ENCODE measurements at regions not wholly inside any gene's neighbourhood (a gene's known extent, or its start where the extent isn't known, plus 50 kb on each side); places are given as distances from the start of the nearest gene placed in this dataset.
"Not testable (repeated sequence)": the region's sequence is repeated elsewhere in the genome, so short reads cannot be mapped to it uniquely, and the experiment has no call there.

- no peaks in the 10 kb centered on the region for H3K27me3 ChIP-seq (replicated peaks; ENCODE audit: control insufficient read depth, insufficient read depth, low read length)
- TF ChIP-seq, protein P1, sequence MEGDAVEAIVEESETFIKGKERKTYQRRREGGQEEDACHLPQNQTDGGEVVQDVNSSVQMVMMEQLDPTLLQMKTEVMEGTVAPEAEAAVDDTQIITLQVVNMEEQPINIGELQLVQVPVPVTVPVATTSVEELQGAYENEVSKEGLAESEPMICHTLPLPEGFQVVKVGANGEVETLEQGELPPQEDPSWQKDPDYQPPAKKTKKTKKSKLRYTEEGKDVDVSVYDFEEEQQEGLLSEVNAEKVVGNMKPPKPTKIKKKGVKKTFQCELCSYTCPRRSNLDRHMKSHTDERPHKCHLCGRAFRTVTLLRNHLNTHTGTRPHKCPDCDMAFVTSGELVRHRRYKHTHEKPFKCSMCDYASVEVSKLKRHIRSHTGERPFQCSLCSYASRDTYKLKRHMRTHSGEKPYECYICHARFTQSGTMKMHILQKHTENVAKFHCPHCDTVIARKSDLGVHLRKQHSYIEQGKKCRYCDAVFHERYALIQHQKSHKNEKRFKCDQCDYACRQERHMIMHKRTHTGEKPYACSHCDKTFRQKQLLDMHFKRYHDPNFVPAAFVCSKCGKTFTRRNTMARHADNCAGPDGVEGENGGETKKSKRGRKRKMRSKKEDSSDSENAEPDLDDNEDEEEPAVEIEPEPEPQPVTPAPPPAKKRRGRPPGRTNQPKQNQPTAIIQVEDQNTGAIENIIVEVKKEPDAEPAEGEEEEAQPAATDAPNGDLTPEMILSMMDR (IDR thresholded peaks at IDR 0.05; ENCODE audit: insufficient read depth, low read length, poor library complexity, severe bottlenecking) = no peak
- no peak overlapping the region for H3K4me3 ChIP-seq (replicated peaks; ENCODE audit: low read depth, low read length)
- no peak for DNase-seq (ENCODE audit: extremely low read depth, insufficient read length)
- H3K36me3 ChIP-seq (ENCODE audit: control insufficient read depth, insufficient read depth, low read length) = no peaks in the 10 kb centered on the region
These were observed 819.0 kb upstream of the EYS start for GRCh38 chr6:66526061-66526460.

DNA sequence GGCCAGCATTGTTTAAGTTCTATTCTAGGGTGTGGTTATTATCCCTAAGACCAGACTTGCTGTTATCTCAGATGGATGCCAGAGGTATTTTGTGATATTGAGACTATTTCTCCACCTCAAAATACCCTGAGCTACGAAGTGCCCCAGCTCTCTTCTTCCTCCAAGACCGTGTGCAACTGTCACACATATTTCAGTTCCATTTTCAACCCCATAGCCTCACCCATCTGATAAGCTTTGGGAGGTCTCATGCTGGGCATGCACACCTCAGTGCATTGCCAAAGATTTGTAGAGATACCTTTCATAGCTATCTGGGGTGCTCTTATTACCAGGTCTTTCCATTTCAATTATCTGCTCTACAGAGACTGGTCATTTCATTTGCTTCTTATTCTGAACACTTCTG lies 815.8 kb upstream of the EYS start:
- Histone ChIP-seq H3K27me3 (replicated peaks; ENCODE audit: control insufficient read depth, insufficient read depth, low read length) (no peaks in the 10 kb centered on the region), H3K36me3 (ENCODE audit: control insufficient read depth, insufficient read depth, low read length) (no peaks in the 10 kb centered on the region), H3K4me3 (replicated peaks; ENCODE audit: low read depth, low read length) (no peak overlapping the region)
- TF ChIP-seq, protein P1 (IDR thresholded peaks at IDR 0.05; ENCODE audit: insufficient read depth, low read length, poor library complexity, severe bottlenecking) = no peak
- no peak for DNase-seq (ENCODE audit: extremely low read depth, insufficient read length)

DNA sequence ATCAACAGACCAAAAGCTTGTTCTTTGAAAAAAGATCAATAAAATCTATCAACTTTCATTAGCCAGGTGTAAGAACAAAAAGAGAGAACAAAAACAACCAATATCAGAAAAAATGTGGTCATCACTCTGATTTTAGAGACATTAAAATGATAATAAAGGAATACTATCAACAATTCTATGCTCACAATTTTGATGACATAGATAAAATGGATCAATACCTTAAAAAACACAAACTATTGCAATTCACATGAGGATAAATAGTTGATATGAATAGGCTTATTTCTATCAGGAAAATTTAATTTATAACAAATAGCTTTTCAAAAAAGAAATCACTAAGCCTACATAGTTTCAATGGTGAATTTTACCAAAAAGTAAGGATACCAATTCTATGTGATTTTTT lies 809.4 kb upstream of the EYS start:
- Histone ChIP-seq H3K4me3 (replicated peaks; ENCODE audit: low read depth, low read length) (no peak overlapping the region), H3K27me3 (replicated peaks; ENCODE audit: control insufficient read depth, insufficient read depth, low read length) (no peaks in the 10 kb centered on the region), H3K36me3 (ENCODE audit: control insufficient read depth, insufficient read depth, low read length) (no peaks in the 10 kb centered on the region)
- TF ChIP-seq, protein P1 (IDR thresholded peaks at IDR 0.05; ENCODE audit: insufficient read depth, low read length, poor library complexity, severe bottlenecking) = no peak
- DNase-seq (ENCODE audit: extremely low read depth, insufficient read length) = no peak

- TF ChIP-seq, protein P1 (IDR thresholded peaks at IDR 0.05; ENCODE audit: insufficient read depth, low read length, poor library complexity, severe bottlenecking) = no peak
- no peak overlapping the region for H3K4me3 ChIP-seq (replicated peaks; ENCODE audit: low read depth, low read length)
- H3K27me3 ChIP-seq (replicated peaks; ENCODE audit: control insufficient read depth, insufficient read depth, low read length) = no peaks in the 10 kb centered on the region
- H3K36me3 ChIP-seq (ENCODE audit: control insufficient read depth, insufficient read depth, low read length) = no peaks in the 10 kb centered on the region
- no peak for DNase-seq (ENCODE audit: extremely low read depth, insufficient read length)
These were observed 801.4 kb upstream of the EYS start for GRCh38 chr6:66508433-66508832.

GRCh38 chr6:66499851-66500250 lies 792.8 kb upstream of the EYS start:
- DNase-seq (ENCODE audit: extremely low read depth, insufficient read length) = no peak
- TF ChIP-seq, protein P1 (IDR thresholded peaks at IDR 0.05; ENCODE audit: insufficient read depth, low read length, poor library complexity, severe bottlenecking) = no peak
- Histone ChIP-seq H3K27me3 (replicated peaks; ENCODE audit: control insufficient read depth, insufficient read depth, low read length) (no peaks in the 10 kb centered on the region), H3K36me3 (ENCODE audit: control insufficient read depth, insufficient read depth, low read length) (no peaks in the 10 kb centered on the region), H3K4me3 (replicated peaks; ENCODE audit: low read depth, low read length) (no peak overlapping the region)

DNA sequence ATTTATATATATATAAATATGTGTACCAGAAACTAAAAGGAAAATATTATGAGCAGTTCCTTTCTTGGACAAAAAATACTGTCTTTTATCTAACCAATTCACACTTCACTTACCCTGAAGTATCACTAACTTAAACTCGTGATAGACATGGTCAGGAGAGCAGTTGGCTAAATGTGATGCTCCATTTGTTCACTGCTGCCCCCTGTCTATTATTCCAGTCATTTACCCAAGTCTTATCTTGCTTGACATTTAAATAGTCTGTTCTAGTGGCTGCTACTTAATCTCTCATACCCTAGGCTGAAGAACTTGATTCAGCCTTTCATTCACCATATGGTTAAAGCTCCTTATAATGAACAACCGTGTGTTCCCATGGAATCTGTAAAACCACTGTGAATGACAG lies 789.6 kb upstream of the EYS start:
- no peak for DNase-seq (ENCODE audit: extremely low read depth, insufficient read length)
- Histone ChIP-seq H3K27me3 (replicated peaks; ENCODE audit: control insufficient read depth, insufficient read depth, low read length) (no peaks in the 10 kb centered on the region), H3K36me3 (ENCODE audit: control insufficient read depth, insufficient read depth, low read length) (no peaks in the 10 kb centered on the region), H3K4me3 (replicated peaks; ENCODE audit: low read depth, low read length) (no peak overlapping the region)
- TF ChIP-seq, protein P1 (IDR thresholded peaks at IDR 0.05; ENCODE audit: insufficient read depth, low read length, poor library complexity, severe bottlenecking) = no peak

- DNase-seq (ENCODE audit: extremely low read depth, insufficient read length); H3K27me3 ChIP-seq (replicated peaks; ENCODE audit: control insufficient read depth, insufficient read depth, low read length); H3K4me3 ChIP-seq (replicated peaks; ENCODE audit: low read depth, low read length); H3K36me3 ChIP-seq (ENCODE audit: control insufficient read depth, insufficient read depth, low read length): not testable (repeated sequence)
These were observed 787.6 kb upstream of the EYS start for GRCh38 chr6:66494643-66495042.
